PC-3 (cell line): ENCODE measurements at regions not wholly inside any gene's neighbourhood (a gene's known extent, or its start where the extent isn't known, plus 50 kb on each side); places are given as distances from the start of the nearest gene placed in this dataset.

Experiments used
- EZH2 ChIP-seq: fragments of 300-600 bp; sonication (generic); IDR thresholded peaks from one replicate; pipeline ENCODE4 v1.6.1; 2017; ENCODE audit warnings: antibody characterized with exemption, mild to moderate bottlenecking, low read length; ENCODE audit not compliant: unreplicated experiment
- EZH2phosphoT487 ChIP-seq: fragments of 300-600 bp; sonication (generic); IDR thresholded peaks from 2 replicates; pipeline ENCODE4 v1.6.1; 2018; ENCODE audit warnings: mild to moderate bottlenecking, antibody characterized with exemption, low read length, borderline replicate concordance
- TF ChIP-seq, protein P1 (sequence below): fragments of 300-600 bp; sonication (generic); conservative IDR thresholded peaks from 2 replicates; pipeline ENCODE4 v1.5.1; 2017; ENCODE audit warnings: antibody characterized with exemption, low read depth, mild to moderate bottlenecking, low read length

DNA sequence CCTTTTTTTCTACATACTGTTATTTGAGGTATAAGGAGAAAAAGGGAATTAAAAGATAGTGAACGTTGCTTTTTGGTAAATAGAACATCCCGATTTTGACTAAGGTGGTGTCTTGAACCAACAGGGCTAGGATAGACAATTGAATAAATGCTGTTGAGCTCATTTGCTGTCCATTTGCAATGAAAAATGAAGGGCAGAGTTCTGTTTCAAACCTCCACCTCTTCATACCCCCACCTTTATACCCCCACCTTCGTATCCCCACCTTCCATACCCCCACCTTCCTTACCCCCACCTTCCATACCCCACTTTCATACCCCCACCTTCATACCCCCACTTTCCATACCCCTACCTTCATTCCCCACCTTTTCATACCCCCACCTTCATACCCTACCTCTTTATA, 93.4 kb upstream of the NAA20 start:
- TF ChIP-seq, protein P1, sequence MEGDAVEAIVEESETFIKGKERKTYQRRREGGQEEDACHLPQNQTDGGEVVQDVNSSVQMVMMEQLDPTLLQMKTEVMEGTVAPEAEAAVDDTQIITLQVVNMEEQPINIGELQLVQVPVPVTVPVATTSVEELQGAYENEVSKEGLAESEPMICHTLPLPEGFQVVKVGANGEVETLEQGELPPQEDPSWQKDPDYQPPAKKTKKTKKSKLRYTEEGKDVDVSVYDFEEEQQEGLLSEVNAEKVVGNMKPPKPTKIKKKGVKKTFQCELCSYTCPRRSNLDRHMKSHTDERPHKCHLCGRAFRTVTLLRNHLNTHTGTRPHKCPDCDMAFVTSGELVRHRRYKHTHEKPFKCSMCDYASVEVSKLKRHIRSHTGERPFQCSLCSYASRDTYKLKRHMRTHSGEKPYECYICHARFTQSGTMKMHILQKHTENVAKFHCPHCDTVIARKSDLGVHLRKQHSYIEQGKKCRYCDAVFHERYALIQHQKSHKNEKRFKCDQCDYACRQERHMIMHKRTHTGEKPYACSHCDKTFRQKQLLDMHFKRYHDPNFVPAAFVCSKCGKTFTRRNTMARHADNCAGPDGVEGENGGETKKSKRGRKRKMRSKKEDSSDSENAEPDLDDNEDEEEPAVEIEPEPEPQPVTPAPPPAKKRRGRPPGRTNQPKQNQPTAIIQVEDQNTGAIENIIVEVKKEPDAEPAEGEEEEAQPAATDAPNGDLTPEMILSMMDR: no peak
- no peak for TF ChIP-seq EZH2
- no peak for TF ChIP-seq EZH2phosphoT487
